ENCODE measurements at regions not wholly inside any gene's neighbourhood (a gene's known extent, or its start where the extent isn't known, plus 50 kb on each side); places are given as distances from the start of the nearest gene placed in this dataset.

GRCh38 chr3:153925841-153926514 is 195.2 kb upstream of the ARHGEF26 start:
- no peak for TF ChIP-seq CTCF (IDR thresholded peaks at IDR 0.05; ENCODE audit: low read depth, low read length, poor library complexity, severe bottlenecking)
- TF ChIP-seq EZH2phosphoT487 (IDR thresholded peaks at IDR 0.05; ENCODE audit: borderline replicate concordance, low read length) = no peak
